ENCODE measurements at regions not wholly inside any gene's neighbourhood (a gene's known extent, or its start where the extent isn't known, plus 50 kb on each side); places are given as distances from the start of the nearest gene placed in this dataset.

DNA sequence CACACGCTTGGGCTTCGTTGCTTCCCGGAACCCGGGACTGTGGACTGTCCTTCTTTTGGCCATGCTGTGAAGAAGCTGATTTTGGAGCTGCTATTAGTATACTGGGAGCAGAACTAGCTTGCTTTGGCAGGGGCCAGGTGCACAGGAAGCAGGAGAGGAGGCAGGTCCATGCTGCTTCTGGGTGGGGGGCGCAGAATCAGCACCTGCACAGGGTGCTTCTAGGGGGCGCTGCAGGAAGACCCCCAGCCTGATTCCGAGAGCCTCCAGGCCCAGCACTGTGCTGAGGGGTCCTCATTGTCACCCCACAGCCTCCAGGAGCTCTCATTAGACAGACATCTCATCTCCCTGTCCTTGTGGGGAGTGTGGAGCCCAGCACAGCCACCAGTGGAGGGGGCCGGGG is 252.6 kb upstream of the IRX4 start:
- no peak overlapping the region for H3K4me3 ChIP-seq (ENCODE audit: insufficient read depth, low read length, poor library complexity, severe bottlenecking)
- H3F3A ChIP-seq (ENCODE audit: insufficient read depth) = no peaks in the 10 kb centered on the region
- no peaks in the 10 kb centered on the region for H4K20me1 ChIP-seq (ENCODE audit: low read depth, low read length)
- no peak overlapping the region for H3K27ac ChIP-seq (ENCODE audit: low read depth, low read length)
- no peak overlapping the region for H2AFZ ChIP-seq (ENCODE audit: low read depth, low read length, severe bottlenecking)
- no peaks in the 10 kb centered on the region for H3K9me3 ChIP-seq (ENCODE audit: insufficient read depth, low read length)
- no peaks in the 10 kb centered on the region for H3K27me3 ChIP-seq (ENCODE audit: low read length)
- H3K36me3 ChIP-seq (ENCODE audit: low read length) = no peaks in the 10 kb centered on the region
- no peaks in the 10 kb centered on the region for H3K9me2 ChIP-seq (replicated peaks; ENCODE audit: insufficient read depth, low read length)
- no peak overlapping the region for H3K4me2 ChIP-seq (ENCODE audit: low read depth, low read length, poor library complexity, severe bottlenecking)
- TF ChIP-seq EZH2phosphoT487 (conservative IDR thresholded peaks at IDR 0.05; ENCODE audit: low read length) = no peak
- TF ChIP-seq, protein P1, sequence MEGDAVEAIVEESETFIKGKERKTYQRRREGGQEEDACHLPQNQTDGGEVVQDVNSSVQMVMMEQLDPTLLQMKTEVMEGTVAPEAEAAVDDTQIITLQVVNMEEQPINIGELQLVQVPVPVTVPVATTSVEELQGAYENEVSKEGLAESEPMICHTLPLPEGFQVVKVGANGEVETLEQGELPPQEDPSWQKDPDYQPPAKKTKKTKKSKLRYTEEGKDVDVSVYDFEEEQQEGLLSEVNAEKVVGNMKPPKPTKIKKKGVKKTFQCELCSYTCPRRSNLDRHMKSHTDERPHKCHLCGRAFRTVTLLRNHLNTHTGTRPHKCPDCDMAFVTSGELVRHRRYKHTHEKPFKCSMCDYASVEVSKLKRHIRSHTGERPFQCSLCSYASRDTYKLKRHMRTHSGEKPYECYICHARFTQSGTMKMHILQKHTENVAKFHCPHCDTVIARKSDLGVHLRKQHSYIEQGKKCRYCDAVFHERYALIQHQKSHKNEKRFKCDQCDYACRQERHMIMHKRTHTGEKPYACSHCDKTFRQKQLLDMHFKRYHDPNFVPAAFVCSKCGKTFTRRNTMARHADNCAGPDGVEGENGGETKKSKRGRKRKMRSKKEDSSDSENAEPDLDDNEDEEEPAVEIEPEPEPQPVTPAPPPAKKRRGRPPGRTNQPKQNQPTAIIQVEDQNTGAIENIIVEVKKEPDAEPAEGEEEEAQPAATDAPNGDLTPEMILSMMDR (IDR thresholded peaks at IDR 0.05; ENCODE audit: insufficient read depth, low read length, poor library complexity, severe bottlenecking) = no peak
- H3K79me2 ChIP-seq (ENCODE audit: insufficient read depth, low read length) = no peaks in the 10 kb centered on the region
- no peak overlapping the region for H3K9ac ChIP-seq (ENCODE audit: low read length)

DNA sequence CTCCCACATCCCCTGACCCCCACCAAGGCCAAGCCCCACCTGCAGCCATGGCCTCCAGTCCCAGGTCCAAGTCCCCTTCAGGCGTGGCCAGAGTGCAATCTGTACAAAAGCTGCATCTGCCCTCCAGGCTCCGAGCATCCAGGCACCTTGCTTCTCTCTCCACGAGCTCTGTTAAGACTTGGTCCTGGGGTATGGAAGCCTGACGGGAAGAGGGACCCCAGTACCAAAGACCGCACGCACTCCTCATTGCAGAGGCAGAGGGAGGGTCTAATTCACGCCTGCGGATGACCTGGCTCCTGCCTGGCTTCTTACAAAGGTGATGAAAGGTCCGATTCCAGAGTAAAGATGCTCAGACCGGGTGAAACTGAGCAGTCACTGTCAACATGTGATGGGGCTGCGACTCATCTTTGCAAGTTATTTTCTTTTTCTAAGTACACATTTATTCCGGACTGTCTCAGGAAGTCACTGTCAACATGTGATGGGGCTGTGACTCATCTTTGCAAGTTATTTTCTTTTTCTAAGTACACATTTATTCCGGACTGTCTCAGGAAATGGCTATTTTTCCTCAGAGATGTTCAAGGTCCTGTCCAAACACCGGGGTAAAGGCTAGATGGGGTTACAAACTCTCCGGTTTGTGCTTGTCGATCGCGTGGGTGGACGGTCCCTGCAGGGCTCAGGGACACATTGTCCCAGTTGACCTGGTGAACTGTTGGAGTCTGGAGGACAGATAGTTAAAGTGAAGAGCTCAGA is 252.0 kb upstream of the IRX4 start:
- TF ChIP-seq EZH2phosphoT487 (conservative IDR thresholded peaks at IDR 0.05; ENCODE audit: low read length) = no peak
- TF ChIP-seq, protein P1 (IDR thresholded peaks at IDR 0.05; ENCODE audit: insufficient read depth, low read length, poor library complexity, severe bottlenecking) = no peak

DNA sequence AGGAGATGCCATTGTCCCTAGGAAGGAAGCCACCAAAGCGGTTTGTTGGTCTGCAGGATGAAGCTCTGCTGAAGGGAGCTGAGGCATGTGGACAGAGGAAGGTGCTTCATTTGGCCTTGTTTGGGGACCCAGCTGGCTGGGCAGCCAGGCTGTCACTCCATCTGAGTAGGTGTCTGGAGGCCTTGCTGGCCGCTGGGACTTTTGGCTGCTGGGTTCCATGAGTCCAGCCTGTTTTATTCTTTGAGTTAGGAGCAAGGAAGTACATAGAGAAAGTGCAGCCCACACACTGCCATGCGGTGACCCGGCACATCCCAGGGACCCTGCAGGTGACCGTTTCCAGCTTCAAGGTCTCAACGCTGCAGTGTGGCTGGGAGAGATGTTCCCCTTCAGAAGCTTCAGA is 251.2 kb upstream of the IRX4 start:
- TF ChIP-seq, protein P1 (IDR thresholded peaks at IDR 0.05; ENCODE audit: insufficient read depth, low read length, poor library complexity, severe bottlenecking) = no peak
- TF ChIP-seq EZH2phosphoT487 (conservative IDR thresholded peaks at IDR 0.05; ENCODE audit: low read length) = no peak
- H3K27me3 ChIP-seq (ENCODE audit: low read length) = no peaks in the 10 kb centered on the region
- no peaks in the 10 kb centered on the region for H4K20me1 ChIP-seq (ENCODE audit: low read depth, low read length)
- H3K9ac ChIP-seq (ENCODE audit: low read length) = no peak overlapping the region
- no peak overlapping the region for H3K4me2 ChIP-seq (ENCODE audit: low read depth, low read length, poor library complexity, severe bottlenecking)
- H3K79me2 ChIP-seq (ENCODE audit: insufficient read depth, low read length) = no peaks in the 10 kb centered on the region
- H3K9me3 ChIP-seq (ENCODE audit: insufficient read depth, low read length) = no peaks in the 10 kb centered on the region
- H3K9me2 ChIP-seq (replicated peaks; ENCODE audit: insufficient read depth, low read length) = no peaks in the 10 kb centered on the region
- no peaks in the 10 kb centered on the region for H3K36me3 ChIP-seq (ENCODE audit: low read length)
- no peak overlapping the region for H3K27ac ChIP-seq (ENCODE audit: low read depth, low read length)
- no peaks in the 10 kb centered on the region for H3F3A ChIP-seq (ENCODE audit: insufficient read depth)
- H2AFZ ChIP-seq (ENCODE audit: low read depth, low read length, severe bottlenecking) = no peak overlapping the region
- H3K4me3 ChIP-seq (ENCODE audit: insufficient read depth, low read length, poor library complexity, severe bottlenecking) = no peak overlapping the region

More for the DNA sequence above, 252.0 kb upstream of the IRX4 start:
- Histone ChIP-seq H3K4me2 (ENCODE audit: low read depth, low read length, poor library complexity, severe bottlenecking) (no peak overlapping the region), H3K9me2 (replicated peaks; ENCODE audit: insufficient read depth, low read length) (no peaks in the 10 kb centered on the region), H3K4me3 (ENCODE audit: insufficient read depth, low read length, poor library complexity, severe bottlenecking) (no peak overlapping the region), H3F3A (ENCODE audit: insufficient read depth) (no peaks in the 10 kb centered on the region), H3K27ac (ENCODE audit: low read depth, low read length) (no peak overlapping the region), H3K9me3 (ENCODE audit: insufficient read depth, low read length) (no peaks in the 10 kb centered on the region), H2AFZ (ENCODE audit: low read depth, low read length, severe bottlenecking) (no peak overlapping the region), H3K27me3 (ENCODE audit: low read length) (no peaks in the 10 kb centered on the region), H4K20me1 (ENCODE audit: low read depth, low read length) (no peaks in the 10 kb centered on the region), H3K9ac (ENCODE audit: low read length) (no peak overlapping the region), H3K36me3 (ENCODE audit: low read length) (no peaks in the 10 kb centered on the region), H3K79me2 (ENCODE audit: insufficient read depth, low read length) (no peaks in the 10 kb centered on the region)
